Sigmoid colon (tissue), 4 donors: ENCODE measurements at regions not wholly inside any gene's neighbourhood (a gene's known extent, or its start where the extent isn't known, plus 50 kb on each side); places are given as distances from the start of the nearest gene placed in this dataset.

Experiments used
- EP300 ChIP-seq, 4 donors: sonication (generic); formaldehyde crosslinking; IDR thresholded peaks; one replicate each; pipeline ENCODE4 v1.6.1; 2017; ENCODE audit warnings: antibody characterized with exemption in 4 of 4
- POLR2A ChIP-seq, 2 donors: fragments of 450-650 bp; IDR thresholded peaks; one replicate each; pipeline ENCODE4 v1.6.1; 2016; ENCODE audit warnings: antibody characterized with exemption in 2 of 2, mild to moderate bottlenecking in 2 of 2, moderate library complexity in 2 of 2
- POLR2AphosphoS5 ChIP-seq, 4 donors: sonication (generic); formaldehyde crosslinking; IDR thresholded peaks; one replicate each; pipeline ENCODE4 v1.6.1; 2017; ENCODE audit warnings: antibody characterized with exemption in 4 of 4
- TF ChIP-seq, protein P1 (sequence below), 4 experiments: fragments of 450-650 bp in 3 of 4; fragments of 200-600 bp in 1 of 4; IDR thresholded peaks; one replicate each; pipeline ENCODE4 v1.5.1; 2016 to 2019; ENCODE audit warnings: antibody characterized with exemption in 4 of 4, mild to moderate bottlenecking in 3 of 4, moderate library complexity in 2 of 4

GRCh38 chr10:88114368-88114767 lies 250.9 kb downstream of the PTEN start:
- TF ChIP-seq EP300 (IDR thresholded peaks at IDR 0.05) (no peak), POLR2A (IDR thresholded peaks at IDR 0.05) (no peak), POLR2AphosphoS5 (IDR thresholded peaks at IDR 0.05) (no peak)
- TF ChIP-seq, protein P1, sequence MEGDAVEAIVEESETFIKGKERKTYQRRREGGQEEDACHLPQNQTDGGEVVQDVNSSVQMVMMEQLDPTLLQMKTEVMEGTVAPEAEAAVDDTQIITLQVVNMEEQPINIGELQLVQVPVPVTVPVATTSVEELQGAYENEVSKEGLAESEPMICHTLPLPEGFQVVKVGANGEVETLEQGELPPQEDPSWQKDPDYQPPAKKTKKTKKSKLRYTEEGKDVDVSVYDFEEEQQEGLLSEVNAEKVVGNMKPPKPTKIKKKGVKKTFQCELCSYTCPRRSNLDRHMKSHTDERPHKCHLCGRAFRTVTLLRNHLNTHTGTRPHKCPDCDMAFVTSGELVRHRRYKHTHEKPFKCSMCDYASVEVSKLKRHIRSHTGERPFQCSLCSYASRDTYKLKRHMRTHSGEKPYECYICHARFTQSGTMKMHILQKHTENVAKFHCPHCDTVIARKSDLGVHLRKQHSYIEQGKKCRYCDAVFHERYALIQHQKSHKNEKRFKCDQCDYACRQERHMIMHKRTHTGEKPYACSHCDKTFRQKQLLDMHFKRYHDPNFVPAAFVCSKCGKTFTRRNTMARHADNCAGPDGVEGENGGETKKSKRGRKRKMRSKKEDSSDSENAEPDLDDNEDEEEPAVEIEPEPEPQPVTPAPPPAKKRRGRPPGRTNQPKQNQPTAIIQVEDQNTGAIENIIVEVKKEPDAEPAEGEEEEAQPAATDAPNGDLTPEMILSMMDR (IDR thresholded peaks at IDR 0.05) = peak in 3 of 4 experiments; percentile 20 to 30 (median 26)
